ENCODE measurements at regions not wholly inside any gene's neighbourhood (a gene's known extent, or its start where the extent isn't known, plus 50 kb on each side); places are given as distances from the start of the nearest gene placed in this dataset.

- TF ChIP-seq, protein P1, sequence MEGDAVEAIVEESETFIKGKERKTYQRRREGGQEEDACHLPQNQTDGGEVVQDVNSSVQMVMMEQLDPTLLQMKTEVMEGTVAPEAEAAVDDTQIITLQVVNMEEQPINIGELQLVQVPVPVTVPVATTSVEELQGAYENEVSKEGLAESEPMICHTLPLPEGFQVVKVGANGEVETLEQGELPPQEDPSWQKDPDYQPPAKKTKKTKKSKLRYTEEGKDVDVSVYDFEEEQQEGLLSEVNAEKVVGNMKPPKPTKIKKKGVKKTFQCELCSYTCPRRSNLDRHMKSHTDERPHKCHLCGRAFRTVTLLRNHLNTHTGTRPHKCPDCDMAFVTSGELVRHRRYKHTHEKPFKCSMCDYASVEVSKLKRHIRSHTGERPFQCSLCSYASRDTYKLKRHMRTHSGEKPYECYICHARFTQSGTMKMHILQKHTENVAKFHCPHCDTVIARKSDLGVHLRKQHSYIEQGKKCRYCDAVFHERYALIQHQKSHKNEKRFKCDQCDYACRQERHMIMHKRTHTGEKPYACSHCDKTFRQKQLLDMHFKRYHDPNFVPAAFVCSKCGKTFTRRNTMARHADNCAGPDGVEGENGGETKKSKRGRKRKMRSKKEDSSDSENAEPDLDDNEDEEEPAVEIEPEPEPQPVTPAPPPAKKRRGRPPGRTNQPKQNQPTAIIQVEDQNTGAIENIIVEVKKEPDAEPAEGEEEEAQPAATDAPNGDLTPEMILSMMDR (optimal IDR thresholded peaks at IDR 0.05 in 1 of 3, IDR thresholded peaks at IDR 0.05 in 1 of 3, conservative IDR thresholded peaks at IDR 0.05 in 1 of 3; ENCODE audit: extremely low read depth in 1 of 3, insufficient read depth in 2 of 3, low read length in 3 of 3): no peak
- no peak for TF ChIP-seq EZH2 (IDR thresholded peaks at IDR 0.05; ENCODE audit: low read length)
Measured at GRCh38 chr4:132592850-132593249, 556.2 kb upstream of the PCDH10 start.
